NB4 (cell line): ENCODE measurements at regions not wholly inside any gene's neighbourhood (a gene's known extent, or its start where the extent isn't known, plus 50 kb on each side); places are given as distances from the start of the nearest gene placed in this dataset.

Source experiments
- POLR2A ChIP-seq: IDR thresholded peaks from 2 replicates; pipeline ENCODE4 v1.6.1; 2011; ENCODE audit warnings: mild to moderate bottlenecking; ENCODE audit not compliant: insufficient read length; ENCODE audit errors: extremely low read depth
- TF ChIP-seq, protein P1 (sequence below): IDR thresholded peaks from one replicate; pipeline ENCODE4 v1.5.1; 2012; ENCODE audit warnings: low read depth, low read length

DNA sequence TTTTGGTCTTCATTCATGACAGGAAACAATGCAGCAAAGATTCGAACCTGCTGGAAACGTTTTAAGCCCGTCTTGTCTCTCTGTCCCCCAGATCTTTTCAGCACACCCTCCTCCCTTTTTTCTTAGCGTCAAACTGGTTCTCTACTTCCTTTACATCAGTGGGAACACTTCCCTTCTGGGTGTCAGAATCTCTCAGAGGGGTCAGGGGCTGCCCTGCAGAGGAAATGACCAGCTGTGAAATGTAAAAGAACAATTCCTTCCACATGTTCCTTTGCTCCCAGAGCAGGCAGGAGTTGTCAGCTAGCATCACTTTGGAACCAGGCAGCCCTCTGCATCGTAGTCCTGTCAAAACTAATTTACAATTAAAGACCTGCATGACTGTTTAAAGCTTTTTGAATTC is 619.0 kb downstream of the TFAP2A start:
- TF ChIP-seq, protein P1, sequence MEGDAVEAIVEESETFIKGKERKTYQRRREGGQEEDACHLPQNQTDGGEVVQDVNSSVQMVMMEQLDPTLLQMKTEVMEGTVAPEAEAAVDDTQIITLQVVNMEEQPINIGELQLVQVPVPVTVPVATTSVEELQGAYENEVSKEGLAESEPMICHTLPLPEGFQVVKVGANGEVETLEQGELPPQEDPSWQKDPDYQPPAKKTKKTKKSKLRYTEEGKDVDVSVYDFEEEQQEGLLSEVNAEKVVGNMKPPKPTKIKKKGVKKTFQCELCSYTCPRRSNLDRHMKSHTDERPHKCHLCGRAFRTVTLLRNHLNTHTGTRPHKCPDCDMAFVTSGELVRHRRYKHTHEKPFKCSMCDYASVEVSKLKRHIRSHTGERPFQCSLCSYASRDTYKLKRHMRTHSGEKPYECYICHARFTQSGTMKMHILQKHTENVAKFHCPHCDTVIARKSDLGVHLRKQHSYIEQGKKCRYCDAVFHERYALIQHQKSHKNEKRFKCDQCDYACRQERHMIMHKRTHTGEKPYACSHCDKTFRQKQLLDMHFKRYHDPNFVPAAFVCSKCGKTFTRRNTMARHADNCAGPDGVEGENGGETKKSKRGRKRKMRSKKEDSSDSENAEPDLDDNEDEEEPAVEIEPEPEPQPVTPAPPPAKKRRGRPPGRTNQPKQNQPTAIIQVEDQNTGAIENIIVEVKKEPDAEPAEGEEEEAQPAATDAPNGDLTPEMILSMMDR = no peak
- TF ChIP-seq POLR2A = no peak
